ENCODE measurements at regions not wholly inside any gene's neighbourhood (a gene's known extent, or its start where the extent isn't known, plus 50 kb on each side); places are given as distances from the start of the nearest gene placed in this dataset.

GRCh38 chr3:25097023-25097422, 331.0 kb upstream of the RARB start:
- no peak for DNase-seq (ENCODE audit: low spot score)

GRCh38 chr3:25099666-25100065, 328.4 kb upstream of the RARB start:
- DNase-seq (ENCODE audit: low spot score) = no peak

GRCh38 chr3:25103391-25103790, 324.7 kb upstream of the RARB start:
- no peak for DNase-seq (ENCODE audit: low spot score)

GRCh38 chr3:25107918-25108617, 320.0 kb upstream of the RARB start:
- no peak for DNase-seq (ENCODE audit: low spot score)

GRCh38 chr3:25110642-25111041, 317.4 kb upstream of the RARB start:
- DNase-seq (ENCODE audit: low spot score) = no peak

GRCh38 chr3:25113891-25114290, 314.2 kb upstream of the RARB start:
- no peak for DNase-seq (ENCODE audit: low spot score)

GRCh38 chr3:25114532-25114931, 313.5 kb upstream of the RARB start:
- no peak for DNase-seq (ENCODE audit: low spot score)

GRCh38 chr3:25117005-25117593, 311.0 kb upstream of the RARB start:
- DNase-seq (ENCODE audit: low spot score) = no peak

- no peak for DNase-seq (ENCODE audit: low spot score)
Observed at GRCh38 chr3:25119682-25120081, 308.4 kb upstream of the RARB start.

GRCh38 chr3:25120665-25121064, 307.4 kb upstream of the RARB start:
- no peak for DNase-seq (ENCODE audit: low spot score)

- no peak for DNase-seq (ENCODE audit: low spot score)
Observed at GRCh38 chr3:25125201-25125600, 302.9 kb upstream of the RARB start.

GRCh38 chr3:25128735-25129134, 299.3 kb upstream of the RARB start:
- no peak for DNase-seq (ENCODE audit: low spot score)

GRCh38 chr3:25130724-25131520, 297.1 kb upstream of the RARB start:
- no peak for DNase-seq (ENCODE audit: low spot score)

GRCh38 chr3:25133588-25133987, 294.5 kb upstream of the RARB start:
- no peak for DNase-seq (ENCODE audit: low spot score)

- DNase-seq (ENCODE audit: low spot score) = no peak
Observed at GRCh38 chr3:25137606-25138005, 290.5 kb upstream of the RARB start.

GRCh38 chr3:25139267-25139666, 288.8 kb upstream of the RARB start:
- DNase-seq (ENCODE audit: low spot score) = no peak

- no peak for DNase-seq (ENCODE audit: low spot score)
Observed at GRCh38 chr3:25142609-25143355, 285.3 kb upstream of the RARB start.

- no peak for DNase-seq (ENCODE audit: low spot score)
Observed at GRCh38 chr3:25143356-25144025, 284.6 kb upstream of the RARB start.

- no peak for DNase-seq (ENCODE audit: low spot score)
Observed at GRCh38 chr3:25144430-25144829, 283.6 kb upstream of the RARB start.

GRCh38 chr3:25145176-25145575, 282.9 kb upstream of the RARB start:
- DNase-seq (ENCODE audit: low spot score) = no peak

GRCh38 chr3:25150199-25150598, 277.9 kb upstream of the RARB start:
- no peak for DNase-seq (ENCODE audit: low spot score)
